ENCODE measurements at regions not wholly inside any gene's neighbourhood (a gene's known extent, or its start where the extent isn't known, plus 50 kb on each side); places are given as distances from the start of the nearest gene placed in this dataset.

DNA sequence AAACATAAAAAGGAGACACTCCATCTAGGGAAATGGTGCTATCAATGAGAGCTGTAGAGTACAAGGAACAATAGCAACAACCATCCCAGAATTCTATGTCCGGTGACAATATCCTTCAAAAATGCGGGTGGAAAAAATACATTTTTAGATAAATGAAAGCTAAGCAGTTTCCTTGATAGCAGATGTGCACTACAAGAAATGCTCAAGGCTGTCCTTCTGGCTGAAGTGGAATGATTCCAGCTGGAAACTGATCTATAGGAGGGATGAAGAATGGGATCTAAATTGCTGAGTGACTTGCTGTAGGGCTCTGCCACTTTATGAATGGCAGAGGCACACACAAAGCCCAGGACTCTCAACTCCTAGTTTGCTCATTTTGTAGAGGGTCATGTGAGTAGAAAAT, 763.1 kb downstream of the C6orf118 start:
- no peak for DNase-seq

- DNase-seq, result no peak
Measured at GRCh38 chr6:164534070-164534766, 775.2 kb downstream of the C6orf118 start.

- DNase-seq, result no peak
Measured at GRCh38 chr6:164533045-164533362, 776.4 kb downstream of the C6orf118 start.

- DNase-seq, result no peak
Measured at GRCh38 chr6:164532198-164533044, 777.0 kb downstream of the C6orf118 start.

DNA sequence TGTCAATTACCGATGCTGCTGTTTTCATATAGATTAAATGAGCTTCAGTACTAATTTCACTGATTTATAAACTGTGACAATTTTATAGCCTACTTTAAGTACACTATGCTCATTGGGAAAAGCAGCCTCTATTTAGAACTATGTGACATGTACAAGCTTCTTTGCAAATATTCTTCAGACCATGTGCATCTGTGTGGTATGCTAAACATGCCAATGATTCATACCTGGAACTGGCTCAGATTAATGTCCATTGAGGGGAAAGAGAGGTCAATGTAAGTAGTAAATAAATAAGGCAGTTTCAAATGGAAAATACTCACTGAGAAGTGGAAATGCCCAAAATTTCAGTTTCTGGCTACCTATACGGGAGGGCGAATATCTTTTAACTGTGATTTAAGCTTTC, 777.7 kb downstream of the C6orf118 start:
- DNase-seq, result no peak

GRCh38 chr6:164528539-164528938, 780.9 kb downstream of the C6orf118 start:
- no peak for DNase-seq

DNA sequence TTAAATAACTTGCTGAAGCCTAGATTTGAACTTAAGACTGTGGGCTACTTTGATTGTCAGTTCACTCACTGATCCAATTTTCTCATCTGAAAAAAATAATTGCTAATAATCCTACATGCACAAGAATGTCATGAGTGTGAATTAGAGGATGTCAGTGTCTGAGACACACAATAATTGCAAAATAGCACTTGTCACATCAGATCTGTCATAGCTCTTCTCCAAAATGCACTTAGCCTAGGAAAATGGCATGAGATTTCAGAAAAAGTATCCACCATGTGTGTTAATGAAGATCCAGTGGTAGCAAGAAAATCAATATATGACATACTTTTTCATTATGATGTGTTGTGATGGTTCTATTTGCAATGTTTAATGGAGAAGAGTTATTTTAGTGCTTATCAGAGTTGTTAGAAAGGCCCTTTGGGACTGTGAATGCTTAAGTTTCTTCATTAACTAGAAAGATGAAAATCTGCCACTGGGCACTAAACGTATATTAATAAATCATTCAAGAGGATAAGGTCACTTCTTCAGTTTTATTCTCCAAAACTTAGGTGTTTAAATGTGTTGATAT, 786.2 kb downstream of the C6orf118 start:
- DNase-seq, result no peak

- DNase-seq, result no peak
Measured at GRCh38 chr6:164520916-164521315, 788.5 kb downstream of the C6orf118 start.

- DNase-seq, result no peak
Measured at GRCh38 chr6:164507206-164507940, 802.0 kb downstream of the C6orf118 start.

DNA sequence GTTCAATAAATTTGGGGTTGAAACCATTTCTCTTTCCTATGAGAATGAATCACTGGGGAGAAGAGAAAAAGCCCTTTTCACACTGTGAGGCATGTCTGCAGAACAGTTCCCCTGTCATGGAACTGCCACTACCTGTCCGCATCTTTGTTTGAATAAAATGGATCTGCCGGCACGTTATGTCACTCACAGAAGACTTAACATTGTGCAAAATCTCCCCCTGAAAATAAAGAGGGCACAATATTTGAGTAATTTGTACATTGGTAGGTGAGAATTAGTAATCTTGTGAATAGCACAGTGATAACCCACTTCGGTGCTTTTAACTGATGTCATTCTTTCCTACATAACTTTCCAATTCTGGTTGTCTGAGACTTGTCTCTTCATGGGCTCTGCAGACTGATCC, 804.0 kb downstream of the C6orf118 start:
- DNase-seq, result no peak

DNA sequence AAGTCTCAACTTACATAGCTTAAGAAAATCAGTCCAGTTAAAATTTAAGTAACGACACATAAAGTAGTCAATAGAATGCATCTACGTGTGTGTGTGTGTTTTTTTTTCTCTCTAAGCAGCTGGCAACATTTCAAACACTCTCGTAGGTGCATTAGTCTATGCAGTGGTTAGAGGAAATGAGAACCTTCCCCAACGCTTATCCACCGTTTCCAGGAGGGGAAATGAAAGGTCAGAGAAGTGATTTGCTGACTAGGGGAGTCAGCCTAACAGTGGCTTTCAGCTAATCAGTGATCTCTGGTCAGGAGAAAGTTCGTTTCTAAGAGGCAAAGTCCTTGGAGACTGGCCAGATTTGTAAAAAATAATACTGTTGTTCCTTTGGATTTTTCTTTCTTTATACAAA, 806.6 kb downstream of the C6orf118 start:
- no peak for DNase-seq

- no peak for DNase-seq
Measured at GRCh38 chr6:164495882-164496495, 813.4 kb downstream of the C6orf118 start.

DNA sequence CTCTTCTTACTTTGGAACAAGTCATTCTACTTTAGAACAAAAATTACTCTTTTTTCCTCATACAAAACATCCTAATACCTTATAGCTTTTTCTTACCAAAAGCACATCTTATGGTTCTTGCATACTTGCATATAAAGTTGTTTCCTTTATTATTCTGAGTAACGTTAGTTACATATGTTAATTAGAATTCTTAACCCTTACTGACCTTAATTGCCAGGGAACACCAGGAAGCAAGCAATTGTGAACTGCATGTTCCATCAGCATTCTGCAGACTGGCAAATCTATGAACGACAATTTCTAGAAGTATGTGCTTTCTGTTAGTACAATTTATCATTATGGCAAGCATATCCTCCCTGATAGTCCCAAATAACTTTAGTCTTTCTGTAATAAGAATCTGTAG, 831.0 kb downstream of the C6orf118 start:
- DNase-seq, result no peak

DNA sequence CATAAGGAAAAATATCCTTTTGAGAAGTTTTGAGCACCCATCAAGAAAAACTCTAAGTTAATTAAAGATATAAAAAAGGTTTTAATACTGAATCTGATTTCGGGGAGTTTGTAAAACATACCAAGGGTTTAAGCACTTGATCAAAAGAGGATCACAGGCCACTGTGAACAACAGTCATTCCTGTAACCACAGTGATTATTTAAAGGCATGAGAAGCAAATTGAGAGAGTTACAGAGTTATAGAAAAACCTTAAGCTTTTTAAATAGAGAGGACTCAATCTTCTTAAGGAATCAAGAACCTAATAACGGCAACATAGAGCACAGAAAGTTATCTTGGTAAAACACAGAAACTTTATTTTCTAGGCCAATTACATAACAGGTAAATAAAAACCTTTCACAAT, 831.6 kb downstream of the C6orf118 start:
- no peak for DNase-seq

DNA sequence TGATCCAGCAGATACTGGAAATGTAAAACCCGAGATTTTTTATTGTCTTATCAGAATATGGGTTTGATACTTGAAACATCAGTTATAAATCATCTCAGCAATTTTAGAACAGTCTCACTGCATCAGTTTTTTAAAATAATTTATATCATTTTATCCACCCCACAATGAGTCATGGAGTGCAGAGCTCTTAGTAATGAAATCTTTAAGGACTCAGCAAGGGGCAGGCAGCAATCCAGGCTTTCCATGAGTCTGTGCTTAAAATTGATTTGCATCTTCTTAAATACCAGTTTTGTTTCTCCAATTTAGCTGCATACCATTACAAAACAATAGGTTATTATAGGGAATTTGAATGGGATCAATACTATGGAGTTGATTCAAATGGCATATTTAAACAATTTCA, 832.3 kb downstream of the C6orf118 start:
- no peak for DNase-seq

DNA sequence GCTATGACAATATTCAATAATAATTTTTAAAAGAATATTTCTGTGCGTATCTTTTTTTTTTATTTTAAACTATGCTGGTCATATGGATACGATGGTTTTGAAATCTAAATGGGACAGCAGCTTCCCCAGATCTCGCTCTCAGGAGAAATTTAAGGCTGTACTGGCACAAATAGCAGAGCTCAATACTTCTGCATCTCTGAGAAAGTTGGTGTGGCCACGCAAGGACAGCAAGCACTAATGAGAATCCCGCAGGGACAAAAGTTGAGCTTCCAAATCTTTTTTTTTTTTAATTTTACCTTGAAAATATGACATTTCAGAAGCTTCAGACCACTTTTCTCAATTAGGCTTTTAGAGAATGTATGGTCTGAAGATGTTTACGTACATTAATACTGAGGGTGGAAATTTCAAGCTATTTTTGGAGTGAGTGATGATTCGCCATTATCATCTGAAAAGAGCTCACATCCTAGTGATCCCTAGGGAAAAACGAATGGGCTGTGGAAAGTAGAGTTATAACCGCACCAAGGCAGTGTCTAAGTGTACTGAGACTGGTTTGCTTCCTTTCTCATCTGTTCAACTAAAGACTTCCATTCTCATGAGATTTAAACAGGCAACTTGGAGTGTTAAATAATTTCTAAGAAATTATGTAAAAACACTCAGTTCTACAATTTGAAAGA, 840.0 kb downstream of the C6orf118 start:
- no peak for DNase-seq

DNA sequence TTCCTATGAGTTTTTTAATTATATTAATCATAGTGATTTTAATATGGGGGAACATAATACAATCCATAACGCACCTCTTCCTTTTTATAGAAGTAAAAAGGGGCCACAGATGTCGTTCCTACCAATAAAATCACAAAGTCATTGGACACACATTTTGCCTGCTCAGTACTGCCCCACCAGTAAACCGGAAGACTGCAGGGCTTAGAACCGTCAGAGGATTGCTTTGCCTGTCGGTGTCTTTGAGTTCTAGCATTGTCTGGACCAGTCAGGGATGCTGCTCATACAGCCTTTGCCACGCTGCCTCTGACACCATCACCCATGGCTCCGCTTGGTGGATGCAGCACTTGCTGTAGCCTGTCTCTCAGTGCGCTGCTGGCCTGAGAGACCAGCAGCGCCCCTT, 853.6 kb downstream of the C6orf118 start:
- no peak for DNase-seq

DNA sequence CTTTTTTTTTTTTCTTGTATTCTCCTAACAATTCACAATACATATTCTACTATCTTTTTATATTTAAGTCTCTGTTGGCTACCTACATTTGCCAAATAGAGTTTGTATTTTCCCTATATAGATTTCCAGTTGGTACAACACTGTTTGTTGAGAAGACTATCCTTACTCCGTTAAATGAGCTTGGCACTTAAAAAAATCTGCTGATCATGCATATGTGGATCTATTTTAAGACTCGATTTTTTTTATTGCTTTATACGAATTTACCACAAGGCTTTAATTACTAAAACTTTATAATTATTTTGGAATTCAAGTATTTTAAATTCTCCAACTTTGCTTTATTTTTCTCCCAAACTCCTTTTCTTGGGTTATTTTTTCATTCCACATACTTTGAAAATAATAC, 855.6 kb downstream of the C6orf118 start:
- DNase-seq, result no peak

DNA sequence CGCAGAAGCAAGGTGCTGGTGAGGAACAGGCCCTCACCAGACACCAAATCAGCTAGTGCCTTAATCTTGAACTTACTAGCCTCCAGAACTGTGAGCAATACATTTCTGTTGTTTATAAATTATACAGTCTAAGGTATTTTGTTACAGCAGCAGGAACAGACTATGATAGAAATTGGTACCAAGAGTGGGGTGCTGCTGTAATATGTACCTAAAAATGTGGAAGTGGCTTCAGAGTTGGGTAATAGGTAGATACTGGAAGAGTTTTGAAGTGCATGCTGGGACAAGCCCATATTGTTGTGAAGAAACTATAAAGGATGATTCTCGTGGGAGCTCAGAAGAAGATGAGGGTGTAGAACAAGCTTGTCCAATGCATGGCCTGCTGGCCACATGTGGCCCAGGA, 866.8 kb downstream of the C6orf118 start:
- DNase-seq, result no peak

- no peak for DNase-seq
Measured at GRCh38 chr6:164439331-164439730, 870.1 kb downstream of the C6orf118 start.

DNA sequence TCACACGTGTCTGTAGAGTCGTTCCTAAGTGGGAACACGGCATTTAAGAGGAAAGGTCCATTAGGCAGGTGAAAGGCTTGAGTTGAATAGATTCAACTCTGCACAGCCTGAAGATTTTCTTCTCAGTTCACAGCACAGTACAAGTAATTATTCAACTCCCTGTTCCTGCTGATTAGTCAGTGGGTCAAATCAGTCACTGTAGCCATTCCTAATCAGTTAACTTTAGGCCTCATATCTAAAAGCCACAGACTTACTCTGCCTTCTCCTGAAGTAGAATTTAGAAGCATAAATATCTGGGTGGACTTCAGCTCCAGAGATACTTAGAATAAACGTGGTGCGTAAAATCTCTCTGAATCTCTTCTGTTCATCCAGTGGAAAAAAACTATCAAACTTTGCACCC, 872.4 kb downstream of the C6orf118 start:
- DNase-seq, result no peak

GRCh38 chr6:164427728-164428402, 881.5 kb downstream of the C6orf118 start:
- no peak for DNase-seq

All from COR-L47 (cell line).